Activated B cell treated with CpG ODN at 0.5 μM for 24 hours (primary cell): ENCODE measurements at regions not wholly inside any gene's neighbourhood (a gene's known extent, or its start where the extent isn't known, plus 50 kb on each side); places are given as distances from the start of the nearest gene placed in this dataset.
"Not testable (repeated sequence)": the region's sequence is repeated elsewhere in the genome, so short reads cannot be mapped to it uniquely, and the experiment has no call there.

Experiments
- ATAC-seq: fragments of 200-7000 bp; cut with Tn5 transposase; one replicate; pipeline ENCODE4 v1.10.0; 2021; ENCODE audit warnings: low read depth, mild to moderate bottlenecking, moderate library complexity
- CTCF ChIA-PET: fragments of 350-600 bp; sonication (Branson Sonifier 250); formaldehyde crosslinking; loops from one replicate; lab custom pipeline; 2021; ENCODE audit warnings: antibody characterized with exemption; lab: Charles Lee
- POLR2A ChIA-PET: fragments of 350-600 bp; sonication (Branson Sonifier 250); formaldehyde crosslinking; loops from one replicate; lab custom pipeline; 2021; ENCODE audit warnings: antibody characterized with exemption; lab: Charles Lee
- DNase-seq: peaks from one replicate; pipeline ENCODE4 v3.0.0; 2022
- H3K27ac Mint-ChIP-seq: one replicate; pipeline ENCODE4 v1.8.0; 2020; ENCODE audit warnings: mixed read lengths
- H3K27me3 Mint-ChIP-seq: one replicate; pipeline ENCODE4 v1.8.0; 2021; ENCODE audit warnings: mixed read lengths
- H3K36me3 Mint-ChIP-seq: one replicate; pipeline ENCODE4 v1.8.0; 2021; ENCODE audit warnings: low read depth, mixed read lengths
- H3K4me1 Mint-ChIP-seq: one replicate; pipeline ENCODE4 v1.8.0; 2021; ENCODE audit warnings: mixed read lengths
- H3K4me3 Mint-ChIP-seq: one replicate; pipeline ENCODE4 v1.8.0; 2020; ENCODE audit warnings: mild to moderate bottlenecking, mixed read lengths
- H3K9me3 Mint-ChIP-seq: one replicate; pipeline ENCODE4 v1.8.0; 2020; ENCODE audit warnings: mixed read lengths
- intact Hi-C: fragments of 100-400 bp; cut with micrococcal nuclease; formaldehyde crosslinking; loops from one replicate; pipeline ENCODE4 v1.15.1; 2024
- TF ChIP-seq, protein P1 (sequence below): fragments of 200-600 bp; IDR thresholded peaks from one replicate; pipeline ENCODE4 v1.8.0; 2022; ENCODE audit warnings: antibody characterized with exemption, mild to moderate bottlenecking

DNA sequence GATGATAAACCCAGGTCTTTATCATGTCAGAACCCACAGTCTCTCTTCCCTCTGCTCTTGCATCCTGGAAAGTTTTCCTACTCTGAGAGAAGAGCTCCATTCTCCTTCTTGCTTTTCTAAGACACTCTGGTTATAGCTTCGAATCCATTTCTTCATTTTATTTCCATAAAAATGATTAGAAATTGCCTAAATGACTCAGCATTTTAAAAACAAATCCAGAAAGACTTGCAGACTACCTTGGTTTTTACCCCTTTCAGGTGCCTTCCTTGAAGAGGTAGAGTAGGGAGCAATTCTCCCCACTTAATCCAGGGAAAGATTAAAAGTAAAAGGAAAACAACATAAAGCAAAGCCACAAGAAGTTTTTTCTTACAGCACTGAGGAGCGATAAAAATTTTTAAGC lies 1256.0 kb downstream of the ROBO1 start:
- no peaks in the 10 kb centered on the region for H3K9me3 Mint-ChIP-seq
- TF ChIP-seq, protein P1, sequence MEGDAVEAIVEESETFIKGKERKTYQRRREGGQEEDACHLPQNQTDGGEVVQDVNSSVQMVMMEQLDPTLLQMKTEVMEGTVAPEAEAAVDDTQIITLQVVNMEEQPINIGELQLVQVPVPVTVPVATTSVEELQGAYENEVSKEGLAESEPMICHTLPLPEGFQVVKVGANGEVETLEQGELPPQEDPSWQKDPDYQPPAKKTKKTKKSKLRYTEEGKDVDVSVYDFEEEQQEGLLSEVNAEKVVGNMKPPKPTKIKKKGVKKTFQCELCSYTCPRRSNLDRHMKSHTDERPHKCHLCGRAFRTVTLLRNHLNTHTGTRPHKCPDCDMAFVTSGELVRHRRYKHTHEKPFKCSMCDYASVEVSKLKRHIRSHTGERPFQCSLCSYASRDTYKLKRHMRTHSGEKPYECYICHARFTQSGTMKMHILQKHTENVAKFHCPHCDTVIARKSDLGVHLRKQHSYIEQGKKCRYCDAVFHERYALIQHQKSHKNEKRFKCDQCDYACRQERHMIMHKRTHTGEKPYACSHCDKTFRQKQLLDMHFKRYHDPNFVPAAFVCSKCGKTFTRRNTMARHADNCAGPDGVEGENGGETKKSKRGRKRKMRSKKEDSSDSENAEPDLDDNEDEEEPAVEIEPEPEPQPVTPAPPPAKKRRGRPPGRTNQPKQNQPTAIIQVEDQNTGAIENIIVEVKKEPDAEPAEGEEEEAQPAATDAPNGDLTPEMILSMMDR: no peak
- no peaks in the 10 kb centered on the region for H3K4me1 Mint-ChIP-seq
- ATAC-seq (no peak), DNase-seq (no peak)
- intact Hi-C loops: no loop called here
- H3K27me3 Mint-ChIP-seq: no peaks in the 10 kb centered on the region
- no peak overlapping the region for H3K4me3 Mint-ChIP-seq
- ChIA-PET POLR2A (no interaction called here), CTCF (no interaction called here)
- no peaks in the 10 kb centered on the region for H3K36me3 Mint-ChIP-seq
- no peak overlapping the region for H3K27ac Mint-ChIP-seq

DNA sequence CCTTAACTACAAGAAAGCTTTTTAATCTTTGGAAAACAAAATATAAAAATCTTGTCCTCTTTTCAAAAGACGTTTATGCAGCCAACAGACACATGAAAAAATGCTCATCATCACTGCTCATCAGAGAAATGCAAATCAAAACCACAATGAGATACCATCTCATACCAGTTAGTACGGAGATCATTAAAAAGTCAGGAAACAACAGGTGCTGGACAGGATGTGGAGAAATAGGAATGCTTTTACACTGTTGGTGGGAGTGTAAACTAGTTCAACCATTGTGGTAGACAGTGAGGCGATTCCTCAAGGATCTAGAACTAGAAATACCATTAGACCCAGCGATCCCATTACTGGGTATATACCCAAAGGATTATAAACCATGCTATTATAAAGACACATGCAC lies 1255.0 kb downstream of the ROBO1 start:
- ATAC-seq, H3K9me3 Mint-ChIP-seq, H3K27me3 Mint-ChIP-seq, DNase-seq, POLR2A ChIA-PET, H3K36me3 Mint-ChIP-seq, H3K4me3 Mint-ChIP-seq, H3K27ac Mint-ChIP-seq, H3K4me1 Mint-ChIP-seq, CTCF ChIA-PET, intact Hi-C loops: not testable (repeated sequence)

DNA sequence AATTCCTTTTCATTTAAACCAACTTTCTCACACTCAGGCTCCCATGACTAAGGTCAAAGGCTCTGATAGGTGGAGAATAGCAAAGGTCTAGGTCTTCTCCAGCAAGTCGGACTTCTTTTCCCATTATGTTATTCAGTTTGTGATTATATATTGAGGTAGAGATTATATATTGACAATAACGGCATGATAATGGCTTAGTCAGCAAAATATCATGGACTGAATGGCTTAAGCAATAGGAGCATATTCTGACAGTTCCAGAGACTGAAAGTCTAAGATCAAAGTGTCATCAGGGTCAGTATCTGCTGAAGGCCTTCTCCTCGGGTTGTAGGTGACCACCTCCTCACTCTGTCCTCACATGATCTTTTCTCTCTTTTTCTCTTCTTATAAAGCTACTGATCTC lies 1251.4 kb downstream of the ROBO1 start:
- DNase-seq: no peak
- H3K4me1 Mint-ChIP-seq: no peaks in the 10 kb centered on the region
- TF ChIP-seq, protein P1: no peak
- intact Hi-C loops: no loop called here
- H3K9me3 Mint-ChIP-seq: no peaks in the 10 kb centered on the region
- no peak overlapping the region for H3K4me3 Mint-ChIP-seq
- H3K27me3 Mint-ChIP-seq: no peaks in the 10 kb centered on the region
- H3K36me3 Mint-ChIP-seq: no peaks in the 10 kb centered on the region
- H3K27ac Mint-ChIP-seq: no peak overlapping the region
- ChIA-PET POLR2A (no interaction called here), CTCF (no interaction called here)
- no peak for ATAC-seq

DNA sequence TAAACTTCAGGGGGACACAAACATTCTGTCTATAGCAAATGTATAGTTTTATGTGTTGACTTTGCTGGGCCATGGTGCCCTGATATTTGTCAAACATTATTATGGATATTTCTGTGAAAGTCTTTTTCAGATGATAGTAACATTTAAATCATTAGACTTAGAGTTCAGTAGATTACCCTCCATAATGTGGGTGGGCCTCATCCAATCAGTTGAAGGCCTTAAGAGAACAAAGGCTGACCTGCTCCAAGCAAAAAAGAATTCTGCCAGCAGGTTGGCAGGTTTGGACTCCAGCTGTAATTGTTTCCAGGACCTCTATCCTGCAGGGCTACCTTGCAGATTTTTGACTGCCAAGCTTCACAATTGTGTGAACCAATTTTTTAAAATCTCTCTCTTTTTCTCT lies 1250.9 kb downstream of the ROBO1 start:
- Mint-ChIP-seq H3K9me3 (no peaks in the 10 kb centered on the region), H3K36me3 (no peaks in the 10 kb centered on the region), H3K4me3 (no peak overlapping the region), H3K27ac (no peak overlapping the region), H3K27me3 (no peaks in the 10 kb centered on the region), H3K4me1 (no peaks in the 10 kb centered on the region)
- ChIA-PET CTCF (no interaction called here), POLR2A (no interaction called here)
- no peak for ATAC-seq
- TF ChIP-seq, protein P1: no peak
- intact Hi-C loops: no loop called here
- DNase-seq: no peak

DNA sequence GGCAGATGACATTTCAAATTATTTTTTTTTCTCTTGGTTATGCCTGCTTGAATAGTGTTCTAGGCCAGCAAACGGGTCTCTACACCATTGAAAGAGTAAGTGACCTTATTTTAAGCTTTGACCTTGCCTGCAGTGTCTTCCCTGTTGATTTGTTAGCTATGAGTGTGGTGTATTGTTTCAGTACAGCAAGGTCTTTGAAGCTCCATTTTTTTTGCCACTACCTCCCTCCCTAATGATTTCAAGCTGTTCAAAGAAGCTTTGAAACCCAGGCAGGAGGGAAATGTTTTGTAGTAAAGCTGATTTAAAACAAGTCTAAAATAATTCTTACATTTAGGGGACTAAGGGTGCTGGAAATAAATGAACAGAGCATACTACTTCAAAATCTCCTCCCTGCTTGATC lies 1249.8 kb downstream of the ROBO1 start:
- ChIA-PET CTCF (no interaction called here), POLR2A (no interaction called here)
- no peaks in the 10 kb centered on the region for H3K36me3 Mint-ChIP-seq

DNA sequence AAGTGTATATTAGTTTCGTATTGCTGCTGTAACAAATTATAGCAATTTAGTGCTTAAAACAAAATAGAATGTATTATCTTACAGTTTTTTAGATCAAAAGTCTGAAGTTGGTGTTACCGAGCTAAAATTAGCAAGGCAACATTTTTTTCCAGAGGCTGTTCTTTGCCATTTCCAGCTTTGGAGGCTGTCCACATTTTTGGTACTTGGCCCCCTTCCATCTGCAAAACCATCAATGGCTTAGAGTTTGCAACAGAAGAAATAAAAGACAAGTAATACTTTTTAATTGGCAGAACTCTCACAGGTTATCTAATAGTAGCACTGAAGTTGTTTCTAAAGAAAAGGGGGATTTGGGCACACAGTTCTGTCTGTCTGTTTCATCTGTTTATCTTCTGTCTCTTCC lies 1248.5 kb downstream of the ROBO1 start:
- Mint-ChIP-seq H3K4me1 (no peaks in the 10 kb centered on the region), H3K27me3 (no peaks in the 10 kb centered on the region), H3K27ac (no peak overlapping the region), H3K4me3 (no peak overlapping the region), H3K36me3 (no peaks in the 10 kb centered on the region), H3K9me3 (peaks cover 5% of the 10 kb centered on the region)
- ATAC-seq: no peak
- TF ChIP-seq, protein P1: no peak
- intact Hi-C loops: no loop called here
- ChIA-PET CTCF (no interaction called here), POLR2A (no interaction called here)
- no peak for DNase-seq

More for the DNA sequence above, 1249.8 kb downstream of the ROBO1 start:
- peaks cover 4% of the 10 kb centered on the region for H3K9me3 Mint-ChIP-seq
- no peaks in the 10 kb centered on the region for H3K27me3 Mint-ChIP-seq
- ATAC-seq (no peak), DNase-seq (no peak)
- H3K27ac Mint-ChIP-seq: no peak overlapping the region
- TF ChIP-seq, protein P1: no peak
- H3K4me3 Mint-ChIP-seq: no peak overlapping the region
- intact Hi-C loops: no loop called here
- H3K4me1 Mint-ChIP-seq: no peaks in the 10 kb centered on the region
